ENCODE measurements at regions not wholly inside any gene's neighbourhood (a gene's known extent, or its start where the extent isn't known, plus 50 kb on each side); places are given as distances from the start of the nearest gene placed in this dataset.

DNA sequence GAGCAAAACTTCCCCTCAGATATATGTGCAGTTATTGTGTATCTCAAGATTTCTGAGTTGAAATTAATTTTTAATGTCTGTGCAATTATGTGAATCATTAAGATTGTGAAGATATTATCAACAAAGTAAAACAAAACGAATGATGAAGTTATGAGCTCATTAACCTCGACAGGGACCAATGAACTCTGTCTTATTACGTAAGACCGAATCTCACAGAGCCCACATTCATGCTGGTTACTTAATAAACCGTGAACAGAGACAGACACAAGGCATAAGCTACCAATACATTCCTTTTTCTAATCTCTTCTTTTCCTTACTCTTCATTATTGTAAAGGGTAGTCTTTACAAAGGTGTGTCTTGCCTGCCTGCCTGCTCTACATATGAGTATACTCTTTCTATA, 568.7 kb downstream of the RPS29 start:
- DNase-seq: no peak

DNA sequence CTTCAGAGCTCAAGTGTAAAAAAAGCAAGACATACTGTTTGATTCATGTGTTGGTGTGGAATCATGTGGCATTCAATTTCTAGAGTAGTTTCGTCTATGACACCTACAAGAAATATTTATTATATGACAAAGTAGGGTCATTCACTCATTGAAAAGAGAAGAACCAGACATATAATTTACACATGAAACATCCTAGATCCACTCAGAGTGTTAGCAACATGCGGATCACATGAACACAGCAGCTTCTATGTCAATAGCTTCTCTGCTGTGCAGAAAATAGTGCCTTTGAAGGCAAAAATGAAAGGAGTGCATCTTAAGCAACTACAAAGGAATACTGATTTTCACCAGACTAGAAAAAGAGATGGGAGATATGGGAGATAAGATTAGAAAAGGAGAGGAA, 569.8 kb downstream of the RPS29 start:
- DNase-seq: no peak

DNA sequence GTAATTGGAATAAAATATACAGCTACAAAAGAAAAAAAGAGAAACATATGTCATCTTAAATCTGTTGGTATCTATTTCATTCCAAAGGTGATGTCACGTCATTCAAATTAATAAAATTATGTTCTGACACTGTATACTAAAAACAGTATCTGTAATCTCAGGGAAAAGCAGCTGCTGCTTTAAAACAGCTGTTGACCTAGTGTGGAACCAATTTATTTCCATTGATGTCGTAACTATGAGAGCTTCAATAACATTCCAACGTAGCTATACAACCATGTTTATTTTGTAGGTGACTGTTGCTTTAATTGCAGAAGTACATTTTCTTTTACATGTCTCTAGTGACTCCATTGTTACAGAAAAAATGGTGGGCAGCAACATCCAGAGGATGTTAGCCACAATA, 571.7 kb downstream of the RPS29 start:
- DNase-seq: peak in 2 of 3 donors; percentile 3 to 7

DNA sequence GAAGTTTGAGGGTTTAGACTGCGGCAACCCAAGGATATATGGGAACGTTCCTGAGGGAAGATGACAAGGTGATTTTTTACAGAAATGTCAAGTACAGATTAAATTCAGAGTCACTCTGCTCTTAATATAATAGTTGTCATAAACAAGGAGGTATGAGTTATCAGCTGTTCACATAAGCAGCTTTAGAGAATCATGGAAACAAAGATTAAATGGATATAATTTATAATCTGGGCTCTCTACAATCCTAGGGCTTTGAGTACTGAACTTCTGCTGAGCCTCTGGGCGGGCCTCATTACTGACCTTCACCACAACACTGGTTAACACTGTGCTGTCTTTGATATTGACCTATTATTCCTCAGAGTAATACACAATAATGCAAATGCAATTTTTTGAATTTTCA, 577.8 kb downstream of the RPS29 start:
- no peak for DNase-seq

DNA sequence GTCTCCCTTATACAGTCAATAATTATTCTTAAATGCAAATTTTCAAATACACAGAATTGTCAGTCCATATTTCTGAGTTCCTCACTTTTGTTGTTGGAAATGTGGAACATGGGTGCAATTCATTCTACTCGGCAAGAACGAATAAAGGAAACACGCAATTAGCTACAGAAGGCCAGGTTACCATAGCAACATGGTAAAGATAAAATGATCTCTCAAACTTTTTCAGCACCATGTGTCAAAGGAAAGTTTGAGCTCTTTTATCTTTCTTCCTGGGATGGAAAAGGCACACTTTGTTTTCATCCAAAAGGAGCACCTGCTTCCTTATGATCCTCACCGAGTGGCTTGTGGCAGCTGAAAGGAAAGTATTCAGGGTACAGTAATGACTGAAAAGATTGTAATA, 595.0 kb downstream of the RPS29 start:
- DNase-seq: no peak

DNA sequence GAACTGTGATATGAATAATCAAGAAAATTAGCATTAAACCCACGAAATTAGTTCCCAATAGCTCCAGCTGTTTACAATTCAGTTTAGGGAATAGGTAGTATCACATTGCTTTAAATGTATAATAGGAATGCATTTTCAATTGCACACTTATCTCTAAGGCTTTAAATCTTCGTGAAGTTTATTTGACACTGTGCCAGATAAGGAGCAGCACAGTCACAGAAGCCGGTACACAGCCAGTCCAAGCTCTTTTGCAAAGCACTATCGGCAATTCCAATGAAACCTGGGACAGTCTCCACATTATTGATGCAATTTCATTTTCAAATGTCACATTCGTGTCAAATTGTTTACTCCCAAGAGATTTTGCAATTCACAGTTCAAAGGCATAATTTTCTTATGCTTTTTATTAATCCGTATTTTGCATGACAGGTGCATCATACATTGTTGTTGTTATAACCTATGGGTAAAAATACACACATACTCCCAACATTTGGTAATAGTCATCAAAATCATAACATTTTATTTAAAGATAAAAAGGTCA, 602.8 kb downstream of the RPS29 start:
- DNase-seq: no peak

DNA sequence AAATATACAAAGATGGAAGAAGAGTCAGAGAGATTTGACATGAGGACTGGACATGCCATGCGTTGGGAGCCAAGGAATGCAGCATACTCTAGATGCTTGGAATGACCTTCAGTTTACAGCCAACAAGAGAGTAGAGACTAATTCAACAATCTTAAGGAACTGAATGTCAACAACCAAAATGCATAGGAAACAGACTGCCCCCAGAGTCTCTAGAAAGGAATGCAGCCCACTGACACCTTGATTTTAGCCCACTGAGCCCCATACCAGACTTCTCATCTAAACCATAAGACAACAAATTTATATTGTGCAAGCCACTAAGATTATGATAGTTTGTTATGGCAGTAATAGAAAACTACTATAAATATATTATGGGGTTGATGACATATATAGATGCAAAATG, 611.2 kb downstream of the RPS29 start:
- no peak for DNase-seq

DNA sequence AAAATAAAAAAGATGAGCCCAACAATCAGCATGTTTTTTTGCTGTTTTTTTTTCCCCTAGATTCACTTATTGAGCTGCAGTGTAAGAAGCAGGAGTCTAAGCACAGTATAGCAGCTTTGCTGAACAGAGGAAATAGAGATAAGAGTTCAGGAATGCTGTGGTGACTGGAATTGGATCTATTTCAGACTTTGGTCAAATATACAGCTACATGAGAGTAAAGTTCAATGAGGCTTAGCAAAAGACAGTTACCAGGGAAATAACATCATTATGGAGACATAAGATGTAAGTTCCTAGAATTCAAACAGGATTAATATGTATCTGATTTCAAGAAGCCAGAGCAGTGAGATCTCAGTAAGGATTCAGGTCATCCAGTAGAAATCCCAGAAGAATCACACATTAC, 613.0 kb downstream of the RPS29 start:
- DNase-seq: peak in 1 of 3 donors; percentile 74

DNA sequence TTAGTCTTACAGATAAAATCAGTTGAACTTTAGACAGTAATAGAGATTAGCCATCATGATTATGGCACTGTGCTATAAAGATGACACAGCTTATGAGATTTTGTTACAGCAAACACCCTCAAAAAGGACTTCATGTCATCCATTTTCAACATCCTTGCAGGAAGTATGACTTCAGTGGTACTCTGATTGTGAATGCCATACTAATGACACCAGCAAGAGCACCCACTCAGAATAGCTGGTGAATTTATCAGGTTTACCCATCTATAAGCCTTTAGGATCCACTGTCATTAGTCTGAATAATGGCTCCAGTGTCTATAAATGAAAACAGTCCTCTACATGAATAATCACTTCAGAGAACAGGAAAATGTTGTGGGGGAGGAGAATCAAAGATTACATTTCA, 615.2 kb downstream of the RPS29 start:
- peak in 1 of 3 donors; percentile 69 for DNase-seq

DNA sequence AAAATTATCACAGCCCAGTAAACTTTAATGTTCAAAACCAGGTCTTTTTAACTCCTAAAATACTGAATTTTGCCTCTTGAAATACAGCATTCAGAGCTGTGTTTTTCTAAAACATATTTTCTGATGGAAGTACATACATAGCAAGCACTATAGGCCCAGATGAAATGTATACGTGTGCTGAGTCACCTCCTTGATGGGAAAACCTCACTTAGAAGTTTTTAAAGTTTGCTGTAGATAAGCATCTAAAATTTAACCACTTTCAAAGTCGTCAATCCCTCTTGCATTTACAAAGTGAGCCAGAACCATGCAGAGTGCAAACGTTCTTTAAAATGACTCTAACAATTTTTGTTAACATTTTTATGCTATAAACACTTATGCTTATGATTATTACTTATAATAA, 618.8 kb downstream of the RPS29 start:
- peak in 1 of 3 donors; percentile 22 for DNase-seq

DNA sequence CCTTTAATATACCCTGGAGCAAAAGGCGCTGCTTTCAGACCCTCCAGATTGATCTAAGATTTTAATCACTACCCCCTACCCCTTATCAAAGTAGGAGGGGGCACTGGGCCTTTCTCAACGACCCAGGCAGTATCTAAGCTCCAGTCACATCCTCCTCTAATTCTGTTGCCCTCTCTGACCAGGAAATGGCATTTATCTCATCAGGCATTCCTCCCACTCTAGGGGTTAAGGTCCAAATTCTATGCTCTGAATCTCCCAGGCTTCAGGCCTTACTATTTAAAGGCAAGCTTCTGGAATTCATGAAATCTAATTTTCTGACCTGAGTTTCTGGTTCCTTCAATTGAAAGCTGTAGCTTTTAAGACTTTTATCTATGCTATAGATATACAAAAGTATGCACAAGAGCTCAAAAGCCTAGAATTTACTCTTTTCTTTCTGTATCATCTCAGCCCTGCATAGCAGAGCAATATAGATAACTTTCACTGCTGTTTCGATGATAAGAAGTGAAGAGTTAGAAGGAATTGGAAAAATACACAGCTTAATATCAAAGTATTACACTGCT, 622.9 kb downstream of the RPS29 start:
- DNase-seq: no peak

DNA sequence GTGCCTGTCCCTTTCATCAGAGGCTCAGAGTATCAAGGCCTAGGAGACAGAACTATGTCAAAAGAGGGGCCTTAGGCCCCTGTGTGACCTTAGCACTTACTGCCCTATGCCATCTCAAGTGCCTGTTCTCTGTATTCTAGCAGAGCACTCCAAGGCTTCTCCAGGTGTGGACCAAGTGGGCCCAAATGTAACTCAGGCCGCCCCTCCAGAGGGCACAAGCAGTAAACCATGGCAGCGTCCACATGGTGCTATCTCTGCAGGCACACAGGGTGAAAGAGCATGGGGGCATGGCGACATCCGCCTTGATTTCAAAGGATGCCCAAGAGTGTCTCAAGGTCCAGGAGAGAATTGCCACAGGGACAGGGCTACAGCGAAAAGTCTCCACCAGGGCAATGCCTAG, 628.7 kb downstream of the RPS29 start:
- DNase-seq: no peak

DNA sequence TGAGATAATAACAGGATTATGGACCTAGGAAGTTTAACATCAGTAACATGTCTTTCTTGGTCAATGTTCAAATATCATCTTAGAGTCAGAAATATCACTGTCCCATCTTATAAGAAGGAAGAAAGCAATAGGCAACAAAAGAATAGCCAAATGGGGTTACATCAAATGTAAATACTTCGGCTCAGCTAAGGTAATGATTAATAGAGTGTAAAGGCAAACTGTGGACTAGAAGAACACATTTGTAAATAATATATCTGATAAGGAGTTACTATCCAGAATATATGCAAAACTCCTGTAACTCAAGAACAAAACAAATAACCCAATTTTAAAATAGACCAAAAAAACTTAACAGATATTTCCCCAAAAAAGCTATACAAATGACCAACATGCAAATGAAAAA, 630.3 kb downstream of the RPS29 start:
- no peak for DNase-seq

DNA sequence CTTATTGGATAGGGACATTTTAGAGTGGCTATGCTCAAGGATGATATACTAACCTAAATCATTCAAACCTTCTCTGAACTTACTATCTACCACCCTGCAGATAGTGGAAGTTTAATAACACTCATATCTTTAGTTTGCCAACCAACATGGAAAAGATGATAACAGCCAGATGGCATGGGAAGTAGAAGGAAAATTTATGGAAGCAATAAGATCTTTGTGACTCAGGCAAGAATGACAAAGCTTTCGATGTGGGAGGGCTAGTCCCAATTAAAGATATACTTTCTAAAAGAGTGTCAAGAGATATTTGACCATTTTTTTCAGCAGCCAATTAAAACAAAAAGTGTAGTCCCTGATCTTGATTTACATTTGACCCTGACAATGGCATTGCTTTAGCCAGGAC, 631.7 kb downstream of the RPS29 start:
- no peak for DNase-seq

DNA sequence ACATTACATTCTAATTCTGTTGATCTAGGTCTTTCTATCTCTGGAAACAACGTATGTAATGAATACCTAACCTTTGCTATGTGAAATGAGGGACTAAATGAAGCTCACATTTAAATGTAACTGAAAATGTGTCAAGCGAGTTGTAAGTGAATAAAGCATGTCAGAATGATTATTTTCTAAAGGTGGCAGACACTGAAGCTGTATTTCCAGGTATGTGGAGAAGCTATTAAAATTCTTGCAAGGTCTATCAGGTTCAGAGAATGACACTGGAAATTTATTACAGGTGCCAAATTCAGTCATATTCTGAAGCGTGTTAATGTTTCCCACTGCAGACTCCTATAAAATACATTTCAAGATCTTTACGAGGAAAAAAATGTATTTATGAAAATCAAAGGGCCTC, 641.4 kb downstream of the RPS29 start:
- no peak for DNase-seq

DNA sequence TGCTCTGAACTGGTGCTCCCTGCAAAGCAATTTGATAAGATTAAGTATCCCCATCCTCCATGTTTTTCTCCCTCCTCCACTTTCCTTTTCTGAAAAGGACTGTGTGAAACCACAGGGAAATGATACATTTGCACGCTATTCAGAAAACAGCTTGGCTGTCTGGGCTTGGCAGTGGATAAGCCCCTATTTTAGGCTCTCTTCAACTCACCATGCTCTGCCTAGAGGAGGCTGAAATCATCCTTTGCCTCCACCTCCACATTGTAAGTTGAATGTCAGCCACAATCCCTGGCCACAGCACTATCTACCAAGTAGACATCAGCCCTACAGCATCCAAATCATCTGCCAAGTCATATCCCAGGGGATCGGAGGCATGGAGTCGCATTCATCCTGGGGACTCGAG, 642.3 kb downstream of the RPS29 start:
- no peak for DNase-seq

DNA sequence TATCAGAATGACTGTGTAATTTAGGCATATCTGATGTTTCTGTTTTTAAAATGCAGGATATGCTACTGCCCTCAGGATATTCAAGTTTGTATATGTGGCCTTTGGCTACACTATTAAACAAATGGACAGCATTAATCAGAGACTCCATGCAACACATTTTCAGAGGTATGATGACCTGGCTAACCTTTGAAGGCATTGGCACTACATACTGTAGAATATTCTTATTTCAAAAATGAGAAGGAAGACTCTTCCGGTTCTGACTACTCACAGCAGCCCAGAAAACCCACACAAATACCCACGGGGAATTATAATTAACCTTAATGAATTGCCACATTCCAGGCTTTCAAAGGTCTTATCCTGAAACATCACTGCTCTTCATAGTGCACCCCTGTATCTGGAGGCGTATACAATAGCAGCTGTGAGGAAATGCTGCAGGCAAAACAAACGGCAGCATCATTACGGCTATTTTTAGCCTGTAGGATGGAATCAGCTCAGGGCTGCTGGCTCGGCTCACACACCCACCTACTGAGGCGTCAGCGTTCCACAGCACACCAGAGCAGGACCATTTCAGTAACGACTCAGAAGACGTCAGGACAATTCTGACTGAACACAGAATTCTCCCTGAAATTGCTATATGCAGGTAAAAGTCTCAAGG, 648.5 kb downstream of the RPS29 start:
- DNase-seq: peak in 2 of 3 donors; percentile 18 to 52

DNA sequence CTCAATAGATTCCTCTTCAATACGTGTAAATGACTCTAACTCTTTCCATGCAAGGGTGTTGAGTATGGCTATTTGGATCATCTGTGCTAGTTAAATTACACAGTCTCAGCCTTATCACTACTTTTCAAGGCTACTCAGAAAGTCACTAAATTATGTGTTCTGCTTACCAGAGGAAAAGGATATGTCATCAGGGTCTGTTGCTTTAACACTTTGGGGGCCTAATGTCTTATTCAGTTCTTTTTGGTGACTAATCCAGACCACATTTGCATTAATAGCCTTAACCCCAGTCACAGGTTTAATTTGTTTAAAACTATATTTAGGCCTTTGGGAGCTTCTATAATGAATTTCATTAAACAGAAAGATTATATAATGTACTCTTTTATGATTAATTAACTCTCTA, 649.3 kb downstream of the RPS29 start:
- peak in 1 of 3 donors; percentile 7 for DNase-seq

DNA sequence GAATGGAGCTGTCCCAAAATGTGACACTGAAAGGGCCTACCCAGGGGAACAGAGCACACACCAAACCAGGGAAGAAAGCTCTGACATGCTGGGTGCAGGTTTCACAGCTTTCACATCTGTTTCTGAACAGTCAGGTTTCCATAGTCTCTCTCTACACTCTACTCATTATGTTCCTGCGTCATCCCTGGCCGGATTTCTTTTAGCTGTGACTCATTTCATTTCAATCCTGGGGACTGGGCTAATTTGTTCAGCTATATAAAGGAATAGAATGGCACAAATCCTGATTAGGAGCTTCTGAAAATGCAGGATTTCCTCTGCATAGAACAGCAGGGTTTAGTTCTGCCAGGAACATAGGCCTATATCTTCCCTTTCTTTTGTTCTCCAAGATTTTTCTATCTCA, 649.8 kb downstream of the RPS29 start:
- peak; percentile 23 to 73 (median 52) for DNase-seq

DNA sequence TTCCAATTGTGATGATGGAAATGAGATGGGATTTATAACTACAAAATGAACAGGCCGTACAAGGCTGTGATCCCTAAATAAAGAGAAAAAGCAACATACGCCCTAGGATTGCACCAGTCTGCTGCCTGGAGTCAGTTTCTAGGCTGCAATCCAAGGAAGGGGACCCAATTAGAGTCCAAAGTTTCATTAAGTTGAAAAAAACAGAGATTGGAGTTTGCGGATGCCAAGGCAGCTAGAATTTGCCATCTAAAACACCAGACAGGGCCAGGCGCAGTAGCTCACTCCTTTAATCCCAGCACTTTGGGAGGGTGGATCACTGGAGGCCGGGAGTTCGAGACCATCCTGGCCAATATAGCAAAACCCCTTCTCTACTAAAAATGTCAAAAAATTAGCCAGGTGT, 661.0 kb downstream of the RPS29 start:
- no peak for DNase-seq

DNA sequence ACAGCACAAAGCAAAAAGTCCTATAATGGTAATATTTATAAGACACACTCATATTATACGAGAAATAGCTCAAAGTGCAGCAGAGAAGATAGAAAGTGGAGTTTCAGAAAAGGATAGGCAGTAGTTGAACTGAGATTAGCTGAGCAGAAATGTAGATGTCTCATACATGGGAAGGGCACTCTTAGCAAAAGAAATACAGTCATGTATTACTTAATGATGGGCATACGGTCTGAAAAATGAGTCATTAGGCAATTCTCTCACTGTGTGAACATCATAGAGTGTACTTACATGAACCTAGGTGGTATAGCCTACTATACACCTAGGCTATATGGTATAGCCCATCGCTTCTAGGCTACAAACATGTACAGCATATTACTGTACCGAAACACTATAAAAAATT, 671.3 kb downstream of the RPS29 start:
- DNase-seq: no peak

DNA sequence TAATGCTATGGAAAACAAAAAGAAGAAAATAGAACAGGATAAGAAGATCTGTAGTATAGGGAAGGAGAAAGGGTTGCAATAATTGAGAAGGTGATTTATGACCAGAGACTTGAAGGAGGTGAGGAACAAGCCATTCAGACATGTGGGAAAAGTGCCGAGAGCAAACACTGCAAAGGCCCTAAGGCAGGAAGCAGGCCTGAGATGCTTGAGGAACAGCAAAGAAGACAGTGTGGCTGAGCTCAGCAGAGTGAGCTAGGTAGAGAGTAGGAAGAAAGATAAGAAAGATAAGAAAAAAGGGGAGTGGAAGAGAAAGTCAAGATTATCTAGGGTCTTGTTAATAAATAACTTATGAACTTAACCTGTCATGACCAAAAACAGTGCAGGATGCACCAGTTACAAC, 671.8 kb downstream of the RPS29 start:
- no peak for DNase-seq

DNA sequence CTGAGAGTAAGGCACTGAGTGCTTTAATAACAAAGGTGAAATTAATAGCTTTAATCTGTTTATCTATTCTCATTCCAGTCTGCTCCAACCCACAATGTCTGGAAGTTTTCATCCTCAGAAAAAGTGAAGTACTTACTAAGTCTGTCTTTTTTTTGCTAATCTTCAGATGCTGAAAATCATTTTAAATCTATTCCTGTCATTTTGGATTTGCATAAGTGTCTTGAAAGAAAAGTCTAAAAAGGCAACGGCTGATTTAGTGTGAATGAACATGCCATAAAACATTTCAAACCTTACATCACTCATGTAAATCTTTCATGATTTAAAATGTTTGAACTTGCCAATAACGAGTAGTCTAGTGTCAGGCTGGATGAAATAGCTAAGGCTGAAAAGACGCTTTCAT, 685.6 kb downstream of the RPS29 start:
- no peak for DNase-seq

DNA sequence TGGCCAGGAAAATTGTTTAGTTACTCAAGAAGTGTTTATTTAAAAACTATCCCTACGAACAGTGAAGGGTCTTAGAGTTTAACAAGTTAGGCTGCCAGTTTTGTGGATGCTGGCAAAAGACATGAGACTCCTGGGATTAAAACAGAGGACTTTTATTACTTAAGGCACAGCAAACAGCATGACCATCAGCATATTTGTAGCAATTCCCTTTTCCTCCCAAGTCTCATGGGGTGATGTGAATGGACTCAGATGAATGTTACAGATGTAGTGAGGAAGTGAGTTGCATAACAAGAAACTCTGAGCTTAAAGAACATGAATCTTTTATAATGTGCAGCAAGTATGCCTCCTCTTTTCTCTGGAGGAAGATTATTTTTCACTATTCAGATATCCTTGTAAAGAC, 695.8 kb downstream of the RPS29 start:
- DNase-seq: peak in 2 of 3 donors; percentile 2 to 57

Measured in muscle of back (tissue), 3 donors.